Coronary artery (tissue), 2 donors: ENCODE measurements at regions not wholly inside any gene's neighbourhood (a gene's known extent, or its start where the extent isn't known, plus 50 kb on each side); places are given as distances from the start of the nearest gene placed in this dataset.

ENCODE experiments used
- DNase-seq: peaks from one replicate; pipeline ENCODE4 v3.0.0-alpha.2; 2017; ENCODE audit warnings: low spot score
- H3K27ac ChIP-seq, 2 donors: fragments of 200-600 bp; sonication (generic); one replicate each; pipeline ENCODE4 v1.5.1; 2016 to 2019
- H3K4me3 ChIP-seq: fragments of 200-600 bp; sonication (generic); 2 replicates; pipeline ENCODE4 v1.5.1; 2016; ENCODE audit warnings: mild to moderate bottlenecking, moderate library complexity
- CTCF ChIP-seq: fragments of 200-600 bp; sonication (generic); IDR thresholded peaks from one replicate; pipeline ENCODE4 v1.5.1; 2019; ENCODE audit warnings: antibody characterized with exemption

- Histone ChIP-seq H3K27ac (no peak overlapping the region), H3K4me3 (no peak overlapping the region)
- no peak for TF ChIP-seq CTCF
- DNase-seq, result no peak
Observed at GRCh38 chr13:79703772-79704171, 222.8 kb downstream of the NDFIP2 start.

DNA sequence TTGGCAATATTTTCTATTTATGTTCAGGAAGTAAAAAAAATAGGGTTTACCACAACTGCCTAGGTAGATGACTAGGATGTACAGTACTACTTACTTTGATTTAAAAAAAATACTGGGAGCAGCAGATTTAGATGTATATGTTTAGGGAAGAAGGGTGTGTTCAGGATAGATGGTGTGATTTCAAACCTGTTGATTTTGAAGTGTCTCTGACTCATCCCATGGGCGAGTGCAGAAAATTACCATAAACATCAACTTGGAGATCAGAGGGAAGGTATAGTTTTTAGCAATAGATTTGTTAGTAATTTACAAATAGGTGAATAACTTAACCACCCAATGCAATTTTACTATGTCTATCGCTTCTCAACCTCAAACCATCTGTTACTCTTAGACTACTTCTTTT lies 214.8 kb downstream of the NDFIP2 start:
- TF ChIP-seq CTCF, result no peak
- no peak for DNase-seq
- no peak overlapping the region for H3K27ac ChIP-seq
- no peak overlapping the region for H3K4me3 ChIP-seq

DNA sequence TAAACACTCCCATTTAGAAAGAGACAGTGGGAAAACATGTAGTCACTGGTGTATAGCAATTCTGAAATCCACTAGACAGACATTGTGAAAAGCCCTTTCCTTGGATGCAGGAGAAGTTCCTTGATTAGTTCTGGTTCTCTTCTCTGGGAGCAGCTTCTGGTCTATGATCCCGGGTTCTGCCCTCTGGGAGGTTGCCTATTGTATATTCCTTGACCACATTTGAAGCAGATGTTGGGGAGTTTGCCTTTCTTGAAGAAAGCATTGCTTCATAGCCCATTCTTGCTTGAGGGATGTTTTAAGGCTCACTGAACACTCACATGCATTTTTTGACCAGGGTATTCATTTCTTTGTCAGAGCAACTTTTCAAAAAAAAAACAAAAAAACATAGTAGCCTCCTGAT lies 211.9 kb downstream of the NDFIP2 start:
- DNase-seq, result no peak
- Histone ChIP-seq H3K4me3 (no peak overlapping the region), H3K27ac (no peak overlapping the region)
- no peak for TF ChIP-seq CTCF

- H3K27ac ChIP-seq, result no peak overlapping the region
- DNase-seq, result no peak
- TF ChIP-seq CTCF, result no peak
- no peak overlapping the region for H3K4me3 ChIP-seq
Observed at GRCh38 chr13:79691826-79692225, 210.9 kb downstream of the NDFIP2 start.

DNA sequence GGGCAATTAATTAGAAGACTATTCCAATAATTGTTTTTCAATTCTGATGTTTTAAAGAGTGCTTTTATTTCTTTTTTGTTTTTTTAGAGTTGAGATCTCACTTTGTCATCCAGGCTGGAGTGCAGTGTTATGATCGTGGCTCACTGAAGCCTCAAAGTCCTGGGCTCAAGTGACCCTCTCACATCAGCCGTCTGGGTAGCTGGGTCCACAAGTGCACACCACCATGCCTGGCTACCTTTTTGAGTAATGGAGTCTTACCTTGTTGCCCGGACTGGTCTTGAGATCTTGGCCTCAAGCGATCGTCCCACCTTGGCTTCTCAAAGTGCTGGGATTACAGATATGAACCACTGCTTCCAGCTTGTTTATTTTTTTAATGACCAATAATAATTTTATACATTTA lies 207.8 kb downstream of the NDFIP2 start:
- no peak for TF ChIP-seq CTCF
- DNase-seq, result no peak
- Histone ChIP-seq H3K4me3 (no peak overlapping the region), H3K27ac (no peak overlapping the region)

GRCh38 chr13:79686441-79686840 lies 205.5 kb downstream of the NDFIP2 start:
- DNase-seq, result no peak
- TF ChIP-seq CTCF, result no peak
- H3K4me3 ChIP-seq, result no peak overlapping the region
- no peak overlapping the region for H3K27ac ChIP-seq

DNA sequence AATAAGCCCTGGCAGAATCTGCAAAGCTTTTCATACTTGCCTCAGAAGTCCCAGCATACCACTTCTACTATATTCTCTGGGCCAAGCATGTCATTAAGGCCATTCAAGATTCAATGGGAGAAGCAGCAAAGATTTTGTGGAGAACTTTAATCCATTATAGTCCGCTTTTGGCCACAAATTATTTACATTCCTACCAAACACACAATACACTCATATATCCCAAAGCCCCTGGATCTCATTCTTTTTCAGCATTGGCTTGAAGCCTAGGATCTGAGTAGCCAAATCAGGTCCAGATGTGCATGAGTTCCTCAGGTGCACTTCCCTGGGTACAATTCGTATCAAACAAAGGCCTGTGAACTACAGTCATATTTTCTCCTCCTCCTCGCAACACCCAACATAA lies 203.4 kb downstream of the NDFIP2 start:
- H3K27ac ChIP-seq, result no peak overlapping the region
- TF ChIP-seq CTCF, result no peak
- no peak overlapping the region for H3K4me3 ChIP-seq
- no peak for DNase-seq
